HG02970 (cell line): ENCODE measurements at regions not wholly inside any gene's neighbourhood (a gene's known extent, or its start where the extent isn't known, plus 50 kb on each side); places are given as distances from the start of the nearest gene placed in this dataset.

ENCODE experiments used
- ATAC-seq: cut with Tn5 transposase; IDR thresholded peaks from one replicate; pipeline ENCODE4 v1.9.1; 2021; ENCODE audit warnings: mild to moderate bottlenecking, moderate library complexity, moderate number of reproducible peaks; ENCODE audit not compliant: unreplicated experiment, low FRiP score

DNA sequence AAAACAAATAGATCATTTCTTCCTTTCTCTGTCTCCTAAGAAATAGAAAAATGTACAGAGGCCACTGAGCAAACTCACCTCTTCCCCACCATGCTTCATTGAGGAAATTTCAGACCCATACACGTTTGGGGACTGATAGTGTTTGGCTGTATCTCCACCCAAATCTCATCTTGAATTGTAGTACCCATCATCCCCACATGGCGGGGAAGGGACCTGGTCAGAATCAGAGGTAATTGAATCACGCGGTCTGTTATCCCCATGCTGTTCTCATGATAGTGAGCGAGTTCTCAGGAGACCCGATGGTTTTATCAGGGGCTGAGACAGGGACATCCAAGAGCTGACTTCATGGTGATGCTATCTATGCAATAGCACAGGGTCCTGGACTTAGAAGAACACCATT lies 1655.8 kb downstream of the MAT2B start:
- ATAC-seq: no peak

DNA sequence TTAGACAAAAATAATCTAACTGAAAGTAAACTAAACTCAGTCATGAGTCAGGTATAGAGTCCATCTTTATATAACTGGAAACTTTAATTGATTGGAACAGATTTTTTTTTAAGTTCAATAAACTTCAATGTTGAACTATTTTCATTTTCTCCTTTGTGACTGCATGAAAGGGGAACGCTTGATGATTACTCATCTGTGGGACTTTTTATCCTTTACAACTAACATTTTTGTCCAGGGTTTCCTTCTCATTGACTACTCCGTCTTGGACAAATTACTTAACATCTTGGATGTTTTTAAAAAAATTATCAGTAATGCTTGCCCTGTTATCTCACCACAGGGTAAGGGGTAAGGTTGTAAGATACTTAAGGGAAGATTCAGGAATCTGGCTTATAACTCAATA lies 1658.4 kb downstream of the MAT2B start:
- ATAC-seq: no peak

DNA sequence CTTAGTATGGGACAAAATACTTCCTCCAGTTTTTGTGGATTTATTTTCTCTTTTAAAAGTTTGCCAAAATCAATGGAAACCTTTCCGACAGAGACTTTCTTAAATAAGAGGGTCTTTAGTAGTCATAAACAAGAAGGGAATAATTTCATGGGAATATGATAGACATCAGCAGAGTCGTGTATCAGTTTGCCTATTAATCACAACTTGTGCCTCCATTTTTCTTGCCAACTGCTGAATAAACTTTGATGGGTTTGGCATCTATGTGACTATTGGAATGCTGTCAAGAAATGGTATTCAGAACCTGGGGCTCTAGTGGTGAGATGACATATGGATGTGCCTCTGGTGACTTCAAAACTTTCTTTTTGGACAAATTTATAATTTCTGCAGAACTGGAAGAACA lies 1668.2 kb downstream of the MAT2B start:
- ATAC-seq: no peak

DNA sequence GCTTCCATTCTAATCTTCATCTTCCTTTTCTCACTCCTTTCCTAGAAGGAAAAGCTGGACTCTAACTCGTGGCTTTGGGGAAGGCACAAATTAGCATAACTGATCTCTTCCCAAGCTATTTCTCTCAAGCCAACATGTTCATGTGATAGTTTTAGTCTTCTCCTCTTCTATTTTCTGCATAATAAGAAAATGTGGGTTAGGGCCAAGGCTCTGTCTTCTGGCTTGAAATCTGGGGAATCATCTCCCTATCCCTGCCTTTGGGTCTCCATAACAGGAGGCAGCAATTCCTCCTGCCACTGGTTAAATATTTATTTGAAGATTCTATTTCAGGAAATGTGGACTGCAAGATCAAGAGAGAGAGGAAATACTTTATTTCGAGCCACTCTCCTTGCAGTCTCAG lies 1669.6 kb downstream of the MAT2B start:
- no peak for ATAC-seq

DNA sequence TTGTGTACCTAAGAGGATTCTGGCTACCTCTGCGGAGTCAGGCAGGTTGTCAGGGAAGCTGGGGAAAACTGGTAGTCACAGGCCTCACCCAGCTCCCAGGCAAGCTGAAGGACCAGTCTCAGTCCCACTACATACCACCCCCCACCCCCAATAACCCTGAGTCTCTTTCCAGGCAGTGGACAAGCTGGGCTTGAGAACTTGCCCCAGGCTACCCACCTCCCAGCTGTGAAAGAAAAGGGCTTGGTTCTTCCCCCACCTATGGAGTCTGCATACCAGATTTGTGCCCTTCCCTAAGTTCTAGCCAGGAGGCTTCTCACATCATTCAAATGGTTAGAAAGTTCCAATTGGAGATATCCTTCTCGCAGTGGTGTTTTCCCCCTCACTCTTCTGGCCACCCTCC lies 1678.8 kb downstream of the MAT2B start:
- no peak for ATAC-seq

DNA sequence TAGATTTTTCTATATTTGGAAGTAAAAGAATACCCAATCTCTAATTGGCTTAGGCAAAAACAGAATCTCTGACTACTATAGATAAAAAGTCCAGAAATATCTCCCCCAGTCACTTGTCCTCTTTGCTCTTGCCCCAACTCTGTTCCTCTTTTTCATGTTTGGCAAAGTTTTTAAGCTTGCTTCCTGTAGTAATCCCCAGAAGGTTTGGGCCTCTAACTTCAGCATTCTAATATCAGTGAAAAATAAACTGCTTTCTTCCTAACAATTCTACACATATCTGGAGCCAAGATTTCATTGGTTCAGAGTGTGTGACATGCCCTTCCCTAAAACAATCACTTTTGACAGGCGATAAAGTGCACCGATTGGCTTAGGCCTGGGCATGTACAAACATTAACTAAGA lies 1680.3 kb downstream of the MAT2B start:
- no peak for ATAC-seq

DNA sequence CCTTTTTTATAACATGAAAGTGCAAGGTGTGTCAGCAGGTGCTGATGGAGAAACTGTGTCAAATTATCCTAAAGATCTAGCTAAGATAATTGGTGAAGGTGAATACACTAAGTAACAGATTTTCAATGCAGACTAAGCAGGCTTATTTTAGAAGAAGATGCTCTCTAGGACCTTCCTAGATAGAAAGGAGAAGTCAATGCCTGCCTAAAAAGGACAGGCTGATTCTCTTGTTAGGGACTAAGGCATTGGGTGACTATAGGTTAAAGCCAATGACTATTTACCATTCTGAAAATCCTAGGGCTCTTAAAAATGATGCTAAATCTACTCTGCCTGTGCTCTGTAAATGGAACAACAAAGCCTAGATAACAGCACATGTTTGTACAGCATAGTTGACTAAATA lies 1682.4 kb downstream of the MAT2B start:
- no peak for ATAC-seq

DNA sequence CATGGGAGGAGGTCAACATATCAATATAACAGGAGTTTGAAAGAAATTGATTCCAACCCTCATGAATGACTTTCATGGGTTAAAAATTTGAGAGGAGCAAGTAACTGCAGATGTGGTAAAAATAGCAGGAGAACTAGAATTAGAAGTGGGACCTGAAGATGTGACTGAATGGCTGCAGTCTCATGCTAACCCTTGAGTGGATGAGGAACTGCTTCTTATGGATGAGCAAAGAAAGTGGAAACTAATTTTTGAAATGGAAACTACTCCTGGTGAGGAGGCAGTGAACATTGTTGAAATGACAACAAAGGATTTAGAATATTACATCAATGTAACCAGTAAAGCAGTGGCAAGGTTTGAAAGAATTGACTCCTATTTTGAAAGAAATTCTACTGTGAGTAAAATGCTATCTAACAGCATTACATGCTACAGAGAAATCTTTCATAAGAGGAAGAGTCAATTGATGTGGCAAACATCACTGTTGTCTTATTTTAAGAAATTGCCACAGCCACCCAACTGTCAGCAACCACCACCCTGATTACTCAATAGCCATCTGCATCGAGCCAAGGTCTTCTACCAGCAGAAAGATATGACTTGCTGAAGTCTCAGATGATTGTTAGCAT lies 1683.2 kb downstream of the MAT2B start:
- ATAC-seq: no peak

DNA sequence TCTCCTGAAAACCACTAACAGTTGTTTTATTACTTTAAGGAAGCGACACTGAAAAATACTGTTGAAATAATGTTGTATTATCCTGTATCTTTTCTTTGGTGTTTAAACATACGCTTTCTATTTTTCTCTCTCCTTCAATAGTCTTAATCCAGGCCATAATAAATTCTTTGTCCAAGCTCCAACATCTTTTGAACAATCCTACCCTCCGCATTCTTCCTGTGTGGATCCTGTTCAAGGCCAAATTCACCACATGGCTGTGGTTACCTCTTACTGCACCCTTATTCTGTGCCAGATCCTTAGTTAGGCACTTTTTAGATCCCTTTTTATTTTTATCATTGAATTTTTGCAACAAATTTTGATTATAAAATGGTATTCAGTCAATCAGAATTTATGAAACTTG lies 1691.5 kb downstream of the MAT2B start:
- no peak for ATAC-seq

DNA sequence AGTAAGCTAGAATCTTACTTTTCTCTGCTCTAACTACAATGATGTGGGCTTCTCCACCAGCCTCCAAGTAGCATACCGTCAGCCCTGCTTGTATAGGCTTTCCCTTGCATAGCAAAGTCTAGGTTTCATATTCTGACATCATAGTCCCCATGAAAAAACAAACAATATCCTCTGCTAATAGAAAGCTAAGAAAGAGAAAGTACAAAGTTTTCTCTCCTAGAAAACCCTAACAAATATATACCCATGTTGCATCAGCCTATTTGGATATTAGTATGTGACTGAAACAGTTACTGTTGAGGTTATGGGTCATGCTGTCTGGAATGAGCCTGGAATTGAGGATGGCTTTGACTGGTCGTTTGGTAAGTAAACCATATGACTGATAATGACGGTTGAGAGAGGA lies 1696.0 kb downstream of the MAT2B start:
- ATAC-seq: no peak

DNA sequence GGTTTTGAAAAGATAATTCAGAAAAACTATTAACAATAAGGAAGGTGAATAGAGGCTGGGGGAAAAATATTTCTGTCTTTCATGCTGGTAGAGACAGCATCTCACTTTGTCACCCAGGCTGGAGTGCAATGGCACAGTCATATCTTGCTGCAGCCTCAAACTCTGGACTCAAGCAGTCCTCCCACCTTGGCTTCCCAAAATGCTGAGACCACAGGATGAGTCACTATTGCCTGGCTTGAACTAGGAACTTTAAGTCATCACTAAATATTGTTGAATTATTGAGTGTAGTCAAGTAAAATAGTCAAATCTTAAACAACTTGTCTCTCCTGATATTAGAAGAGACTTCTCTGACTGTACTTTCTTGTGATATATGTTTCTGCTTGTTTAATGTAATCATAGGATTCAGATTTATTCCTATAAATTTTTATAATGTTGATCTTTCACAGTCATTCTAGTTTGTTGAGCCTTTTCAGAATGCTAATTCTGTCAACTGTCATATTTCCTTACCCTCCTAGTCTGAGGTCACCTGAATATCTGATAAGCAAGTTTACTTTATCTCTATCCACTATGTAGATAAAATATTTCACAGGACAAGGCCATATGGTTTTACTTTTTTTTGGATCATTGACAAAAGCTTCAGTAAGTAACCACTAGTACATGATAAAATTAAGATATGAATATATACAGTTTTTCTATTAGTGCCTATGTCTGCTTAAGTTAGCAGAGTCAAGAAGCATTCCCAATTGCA lies 1696.5 kb downstream of the MAT2B start:
- no peak for ATAC-seq

DNA sequence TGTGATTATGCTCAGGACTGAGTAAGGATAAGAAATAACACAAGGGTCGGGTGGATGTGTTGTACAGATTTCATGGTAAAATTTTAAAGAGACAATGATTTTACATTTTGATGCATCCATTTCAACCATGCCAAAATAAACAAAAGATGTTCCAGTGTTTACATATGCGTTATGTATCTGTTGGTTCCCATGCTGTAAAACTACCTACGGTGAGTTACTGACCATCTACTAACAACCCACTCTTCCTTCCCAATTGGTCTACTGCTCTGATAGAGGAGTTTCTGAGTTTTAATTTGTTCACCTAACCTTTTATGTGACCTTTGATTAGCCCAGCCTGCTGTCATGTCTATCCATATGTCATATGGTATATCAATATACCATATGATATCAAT lies 1697.1 kb downstream of the MAT2B start:
- ATAC-seq: no peak

DNA sequence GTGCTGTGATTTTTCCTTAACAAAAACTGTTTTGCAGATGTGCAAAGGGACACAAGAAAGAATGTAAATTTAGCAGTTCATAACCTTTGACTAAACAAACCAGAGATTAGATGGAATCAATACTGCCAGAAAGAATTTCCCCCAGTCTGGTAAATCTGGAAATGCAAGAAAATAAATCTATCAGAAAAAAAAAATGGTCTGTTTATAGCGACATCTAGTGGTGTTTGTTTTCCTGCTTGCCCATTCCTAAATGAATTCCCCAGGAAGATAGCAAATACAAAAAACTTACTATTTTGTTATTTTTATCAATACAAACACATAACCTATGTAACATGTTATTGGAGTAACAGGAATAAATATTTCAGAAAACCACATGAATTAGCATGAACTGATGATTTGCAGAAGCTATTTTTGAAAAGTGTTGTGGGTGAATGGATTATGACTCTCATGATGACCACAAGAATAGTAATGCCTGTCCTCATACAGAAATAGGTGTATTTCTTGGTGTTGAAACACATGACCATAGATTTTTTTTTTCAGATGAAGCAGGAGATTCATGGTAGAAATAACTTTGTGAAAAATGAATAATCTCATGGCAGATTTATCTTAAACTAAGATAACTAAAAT lies 1703.8 kb downstream of the MAT2B start:
- ATAC-seq: no peak

DNA sequence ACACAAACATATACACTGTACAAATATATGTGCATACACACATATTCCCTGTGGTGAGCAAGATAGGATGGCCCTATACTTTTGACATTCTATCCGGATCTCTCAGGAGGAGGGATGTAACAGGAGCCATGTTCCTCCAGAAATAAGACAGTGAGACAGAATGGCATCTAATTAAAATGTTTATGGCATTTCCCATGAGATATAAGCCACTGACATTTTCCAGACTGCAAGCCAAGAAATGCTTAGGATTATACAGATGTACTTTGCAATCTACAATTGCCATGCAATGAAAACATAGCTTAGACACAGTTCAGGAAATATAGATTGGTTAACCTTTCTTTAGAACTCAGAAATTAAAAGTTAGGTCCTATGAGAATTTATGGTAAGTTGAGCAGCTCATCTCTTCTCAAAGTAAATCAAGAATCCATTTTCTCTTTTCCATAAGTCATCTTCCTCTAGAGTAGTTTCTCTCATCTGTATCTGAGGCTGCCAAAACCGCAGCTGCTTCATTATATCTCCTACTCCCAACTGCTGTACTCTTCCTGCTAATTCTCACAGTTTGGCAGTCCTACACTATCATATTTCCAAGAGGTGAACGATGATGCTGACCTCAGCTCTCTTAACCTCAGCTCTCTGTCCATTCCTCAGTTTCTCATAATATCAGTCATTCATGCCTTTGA lies 1719.1 kb downstream of the MAT2B start:
- no peak for ATAC-seq

DNA sequence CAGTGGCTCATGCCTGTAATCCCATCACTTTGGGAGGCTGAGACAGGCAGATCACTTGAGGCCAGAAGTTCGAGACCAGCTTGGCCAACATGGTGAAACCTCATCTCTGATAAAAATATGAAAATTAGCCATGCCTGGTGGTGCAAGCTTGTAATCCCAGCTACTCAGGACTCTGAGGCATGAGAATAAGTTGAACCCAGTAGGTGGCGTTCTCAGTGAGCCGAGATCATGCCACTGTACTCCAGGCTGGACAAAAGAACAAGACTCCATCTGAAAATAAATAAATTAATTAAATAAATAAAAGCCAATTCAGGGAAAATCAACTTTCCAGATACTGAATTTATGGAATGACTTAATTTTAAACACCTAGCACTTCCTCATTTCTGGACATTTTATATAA lies 1722.1 kb downstream of the MAT2B start:
- no peak for ATAC-seq

DNA sequence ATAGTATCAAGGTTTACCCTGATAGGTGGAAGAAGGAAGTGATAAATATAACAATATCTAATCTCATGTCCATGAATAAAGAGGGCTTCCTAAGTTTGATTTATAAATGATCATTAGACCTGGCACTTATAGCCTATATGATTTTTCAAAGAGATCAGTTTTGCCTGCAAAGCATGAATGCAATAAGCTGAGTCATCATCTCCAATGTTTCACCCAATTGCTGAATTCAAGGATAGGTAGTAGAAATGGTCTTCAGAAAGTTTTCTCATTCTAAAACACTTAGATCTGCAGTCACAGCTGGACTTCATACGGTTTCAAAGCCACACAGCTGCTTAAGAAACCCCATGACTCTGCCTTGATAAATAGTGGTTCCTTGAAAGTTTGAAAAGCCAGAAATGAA lies 1722.8 kb downstream of the MAT2B start:
- no peak for ATAC-seq

DNA sequence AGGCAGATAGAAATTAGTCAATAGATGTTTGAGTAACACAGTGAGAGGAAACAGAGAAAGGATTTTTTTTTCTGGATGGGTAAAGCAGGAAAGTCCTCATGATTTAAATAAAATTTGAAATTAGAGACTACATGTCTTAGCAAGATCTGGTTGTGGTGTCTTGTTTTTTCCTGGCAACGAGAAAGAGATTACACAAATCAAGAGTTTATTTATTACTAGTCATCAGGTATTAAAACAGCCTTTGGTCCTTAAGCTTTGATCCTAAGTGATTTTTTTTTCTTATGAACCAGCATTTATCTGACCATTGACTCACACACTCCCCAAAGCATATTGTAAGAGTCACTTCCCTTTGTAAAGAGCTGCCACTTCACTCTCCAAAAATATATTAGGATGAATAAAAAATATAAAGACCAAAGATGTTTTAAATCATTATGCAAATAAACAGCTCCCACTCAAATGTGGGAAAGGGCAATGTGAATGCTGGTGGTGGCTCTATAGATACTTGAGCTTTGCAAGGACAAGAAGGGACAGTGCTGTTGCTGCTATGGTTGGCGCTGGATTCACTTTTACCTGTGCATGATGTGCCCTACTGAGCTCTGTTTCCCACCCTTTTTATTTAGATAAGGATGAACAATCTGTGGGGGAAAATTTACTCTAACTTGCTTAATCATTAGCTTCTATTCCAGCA lies 1726.5 kb downstream of the MAT2B start:
- ATAC-seq: no peak

DNA sequence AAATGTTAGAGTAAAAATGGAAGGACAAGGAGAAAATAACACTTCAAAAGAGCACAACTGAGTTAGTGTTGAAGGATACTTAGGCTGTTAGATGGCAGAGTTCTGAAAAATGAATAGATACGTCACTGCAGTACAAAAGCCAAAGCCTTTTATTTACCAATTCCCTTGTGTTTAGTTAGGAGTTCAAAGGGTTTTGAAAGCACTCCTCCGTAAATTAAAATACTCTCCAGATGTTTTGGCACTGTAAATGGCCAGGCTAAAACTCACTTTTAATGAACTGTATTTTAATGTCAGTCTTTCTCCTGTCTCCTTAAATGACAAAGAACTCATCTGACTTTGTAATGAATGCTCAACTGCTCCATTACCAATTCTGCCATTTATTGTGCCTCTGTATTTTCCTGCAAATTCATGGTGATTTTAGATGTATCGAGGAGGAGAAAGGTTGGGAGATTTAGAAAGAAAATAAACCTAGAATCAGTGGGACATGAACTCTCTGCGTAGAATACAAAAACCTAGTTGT lies 1727.2 kb downstream of the MAT2B start:
- no peak for ATAC-seq

DNA sequence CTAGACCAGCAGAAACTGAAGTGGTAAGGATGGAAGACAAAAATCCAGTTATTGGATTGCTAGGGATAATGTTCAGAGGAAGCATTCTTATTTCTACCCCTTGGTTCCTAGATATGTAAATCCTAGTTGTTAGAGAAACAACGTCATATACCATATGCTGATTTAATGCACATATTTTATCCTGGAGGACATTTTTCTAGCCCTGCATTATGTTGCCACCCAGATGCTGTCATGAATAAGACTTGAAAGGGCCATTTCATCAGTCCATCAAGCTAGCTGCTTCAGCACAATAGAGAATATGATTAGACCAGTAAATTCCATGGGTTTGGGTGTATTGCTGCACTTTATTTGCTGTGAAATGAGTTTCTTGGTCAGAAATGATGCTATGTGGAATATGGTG lies 1736.4 kb downstream of the MAT2B start:
- no peak for ATAC-seq

DNA sequence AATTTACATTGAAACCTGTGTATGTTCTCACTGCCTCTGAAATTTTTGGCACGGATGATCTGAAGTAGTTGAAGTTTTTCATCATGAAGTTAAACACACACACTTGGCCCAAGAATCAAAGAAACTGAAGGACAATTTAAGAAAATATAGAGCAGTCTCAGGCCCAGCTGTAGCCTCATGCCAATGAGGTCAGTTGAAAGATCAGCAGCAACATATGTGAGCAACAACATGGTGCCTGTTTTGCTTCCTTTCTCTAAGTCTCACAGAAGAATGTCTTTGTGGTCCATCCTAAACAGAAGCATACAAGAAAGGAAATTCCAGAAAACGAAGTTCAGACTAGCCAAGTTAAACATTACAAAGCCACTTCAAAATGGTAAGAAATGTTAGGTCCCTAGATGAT lies 1737.2 kb downstream of the MAT2B start:
- no peak for ATAC-seq

DNA sequence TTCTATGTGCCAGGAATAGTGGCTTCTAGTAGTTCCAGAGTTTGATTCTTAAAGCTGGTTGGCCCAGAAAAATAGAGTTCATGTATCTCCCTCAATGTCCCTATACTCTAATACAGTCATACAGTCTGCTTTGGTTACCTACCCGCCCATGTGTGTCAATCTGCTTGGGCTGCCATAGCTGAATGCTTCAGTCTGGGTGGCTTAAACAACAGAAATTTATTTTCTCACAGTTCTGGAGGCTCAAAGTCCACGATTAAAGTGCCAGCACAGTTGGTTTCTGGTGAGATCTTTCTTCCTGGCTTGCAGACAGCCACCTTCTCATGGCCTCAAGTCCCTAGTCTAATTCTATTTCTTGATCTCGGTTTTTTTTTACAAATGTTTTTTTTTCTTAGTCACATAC lies 1739.0 kb downstream of the MAT2B start:
- no peak for ATAC-seq
